Heart left ventricle (tissue), 13 donors: ENCODE measurements at regions not wholly inside any gene's neighbourhood (a gene's known extent, or its start where the extent isn't known, plus 50 kb on each side); places are given as distances from the start of the nearest gene placed in this dataset.

ENCODE experiments used
- CTCF ChIP-seq, 12 donors: fragments of 200-600 bp; sonication (generic) in 4 of 12; IDR thresholded peaks; one replicate each; pipeline versions ENCODE4 v1.5.0 to v1.8.0; 2018 to 2022; ENCODE audit warnings: antibody characterized with exemption in 12 of 12, mild to moderate bottlenecking in 5 of 12
- POLR2A ChIP-seq, 2 donors: fragments of 450-650 bp; IDR thresholded peaks; one replicate each; pipeline ENCODE4 v1.6.1; 2017; ENCODE audit warnings: antibody characterized with exemption in 2 of 2, mild to moderate bottlenecking in 2 of 2, moderate library complexity in 2 of 2
- donor health status: ischemic (EF 13 %, LVEDD 7.1; RV severe dilation, severe dysfunction).
- donor health status: DM: no; HTN: yes; CAD: no.
- donor health status: DM: no; HTN: no; CAD: no.
- donor health status: ischemic (EF 25% LVEDD 6.9; RV normal size, moderate dysfunction).
- donor health status: ischemic (EF 25% LVEDD 5.7; RV mildly dilated, moderate dysfunction).
- donor health status: ischemic (EF 35%, LVEDD 5.7; RV mildly dilated, moderate dysfunction).
- donor health status: nonischemic (EF 11% LVEDD 7.7; RV severe dilation, severe dysfunction).
- donor health status: DM: yes; HTN: yes; CAD: no.
- donor health status: PGD.
- donor health status: ischemic (EF 29% LVEDD 5.4; RV normal size, mild dysfunction).
- donor health status: nonischemic (EF 23%, LVEDD 6.1; RV moderate dilation, normal function).

DNA sequence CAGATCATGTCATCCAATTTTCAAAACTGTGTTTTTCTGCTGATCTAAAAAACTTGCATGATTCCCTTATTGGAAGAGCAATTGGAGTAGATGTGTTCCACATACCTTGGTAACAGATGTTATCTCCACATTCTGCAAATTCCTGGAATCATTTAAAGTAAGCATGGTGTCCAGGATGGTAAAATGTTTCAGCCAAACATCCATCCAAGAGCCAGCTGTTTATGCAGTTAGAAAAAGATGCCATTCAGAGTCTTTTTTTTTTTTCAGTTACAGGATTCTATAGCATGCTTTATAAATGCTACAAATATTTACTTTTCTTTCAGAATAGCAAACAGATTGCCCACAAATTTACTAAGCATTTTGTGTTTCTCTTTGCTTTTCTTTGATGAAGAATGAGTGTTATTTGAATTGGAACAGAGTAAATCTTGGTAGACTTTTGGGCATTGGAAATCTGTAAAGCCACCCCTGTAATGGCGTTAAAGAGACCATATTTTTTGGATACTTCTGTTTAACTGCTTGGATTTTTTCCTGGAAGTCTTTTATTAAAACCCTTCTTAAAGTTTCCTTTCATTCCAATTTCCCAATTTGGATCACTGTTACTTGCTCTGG is 149.8 kb downstream of the GNAT3 start:
- TF ChIP-seq CTCF (IDR thresholded peaks at IDR 0.05) (no peak), POLR2A (IDR thresholded peaks at IDR 0.05) (no peak)
